ENCODE measurements at regions not wholly inside any gene's neighbourhood (a gene's known extent, or its start where the extent isn't known, plus 50 kb on each side); places are given as distances from the start of the nearest gene placed in this dataset.

DNA sequence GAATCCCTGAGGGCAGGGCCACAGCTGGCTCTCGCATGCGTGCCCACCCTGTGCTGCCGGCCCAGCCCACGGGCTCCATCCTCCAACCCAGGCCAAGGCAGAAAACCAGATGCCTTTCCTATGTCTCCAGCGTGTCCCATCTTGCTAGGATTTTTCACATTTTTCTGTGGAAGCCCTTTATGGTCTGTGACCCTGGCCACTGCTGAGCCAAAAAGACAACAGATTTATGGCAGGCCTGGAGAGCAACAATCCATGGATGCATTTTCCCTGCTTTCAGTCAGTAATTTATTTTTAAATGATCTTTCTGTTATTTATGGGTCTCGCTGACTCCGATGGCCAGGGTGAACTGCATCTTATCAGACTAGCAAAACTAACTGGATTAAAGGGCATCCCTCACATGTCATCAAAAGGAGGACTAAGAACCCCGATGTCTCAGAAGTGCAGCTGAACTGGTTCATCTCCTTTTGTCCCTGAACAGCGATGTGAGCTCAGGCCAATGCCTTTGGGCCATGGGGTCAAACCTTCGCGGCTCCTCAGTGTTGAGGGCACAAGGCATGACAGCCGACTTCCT, 346.0 kb downstream of the CYRIA start:
- DNase-seq (ENCODE audit: low read depth) = no peak

DNA sequence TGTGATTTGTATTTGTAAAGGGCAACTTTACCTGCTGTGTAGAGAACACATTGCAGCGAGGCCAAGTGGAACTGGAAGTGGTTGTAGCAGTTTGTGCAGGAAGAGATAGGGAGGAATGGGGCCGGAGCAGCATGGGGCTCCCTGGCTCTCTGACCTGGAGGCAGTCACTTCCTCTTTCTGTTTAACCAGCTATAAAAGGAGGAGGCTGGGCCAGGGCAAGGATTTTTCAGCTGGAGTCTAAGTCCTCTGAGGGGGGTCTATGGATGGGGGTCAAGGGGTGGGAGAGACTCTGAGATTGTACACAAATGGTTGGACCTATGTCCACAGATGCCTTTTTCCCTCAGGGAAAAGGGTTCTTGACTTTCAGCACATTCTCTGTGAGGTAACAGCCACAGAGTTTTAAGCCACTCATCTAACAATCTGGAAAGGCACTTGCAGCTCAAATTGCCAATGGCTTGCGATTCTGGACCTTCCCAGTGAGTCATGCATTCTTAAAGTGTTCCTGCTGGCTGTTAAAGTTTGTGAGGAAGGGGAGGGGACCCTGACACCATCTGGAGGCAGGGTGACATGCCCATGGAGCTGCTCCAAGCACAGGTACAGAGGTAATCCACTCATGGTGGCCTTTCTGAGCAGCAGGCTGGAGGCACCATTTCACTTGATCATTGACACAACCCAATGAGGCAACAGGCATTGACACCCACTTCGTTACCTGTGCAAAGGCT, 347.0 kb downstream of the CYRIA start:
- no peak for DNase-seq (ENCODE audit: low read depth)

DNA sequence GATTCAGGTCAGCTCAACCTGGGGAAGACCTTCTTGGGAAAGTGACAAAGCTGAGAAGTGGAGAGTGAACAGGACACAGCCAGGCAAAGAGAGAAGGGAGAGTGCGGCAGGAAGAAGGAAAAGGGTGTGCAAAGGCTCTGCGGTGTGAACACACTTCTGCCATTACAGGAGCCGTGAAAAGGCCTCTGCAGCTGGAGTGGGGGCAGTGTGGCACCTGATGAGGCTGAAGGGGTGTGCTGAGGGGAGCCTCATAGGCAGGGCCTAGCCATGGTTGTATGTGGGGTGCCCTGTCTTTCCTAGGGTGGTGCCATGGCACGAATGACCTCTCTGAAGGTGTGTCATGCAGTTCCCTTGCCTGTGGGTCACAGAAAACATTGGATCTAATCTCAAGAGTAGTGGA, 347.6 kb downstream of the CYRIA start:
- no peak for DNase-seq (ENCODE audit: low read depth)

DNA sequence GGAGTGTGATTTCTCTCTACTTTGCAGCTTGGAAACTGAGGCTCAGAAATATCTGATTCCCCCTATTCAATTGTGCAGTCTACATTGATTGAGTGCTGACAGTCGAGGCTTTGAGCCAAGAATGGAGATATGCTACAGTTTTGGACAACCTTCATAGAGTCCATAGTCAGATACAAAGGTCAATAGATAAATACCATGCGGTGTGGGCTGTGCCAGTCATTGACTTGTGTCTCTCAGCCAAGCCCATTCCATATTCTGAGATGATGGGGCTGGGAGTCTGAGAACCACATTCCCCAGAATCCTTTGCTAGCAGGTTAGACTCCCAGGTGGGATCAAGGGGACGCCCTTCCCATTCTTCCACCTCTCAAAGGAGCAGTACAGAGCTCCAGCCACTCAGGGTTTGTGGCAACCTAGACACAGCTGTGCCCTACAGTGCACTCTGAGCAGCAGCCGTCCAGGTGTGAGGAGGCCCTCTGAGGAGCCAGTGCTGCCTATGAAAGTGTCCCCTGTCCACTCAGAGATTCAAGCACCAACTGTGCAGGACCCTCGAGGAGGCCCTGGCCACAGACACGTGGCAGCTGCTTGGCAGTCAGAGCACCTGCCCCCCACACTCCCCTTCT, 348.3 kb downstream of the CYRIA start:
- no peak for DNase-seq (ENCODE audit: low read depth)

DNA sequence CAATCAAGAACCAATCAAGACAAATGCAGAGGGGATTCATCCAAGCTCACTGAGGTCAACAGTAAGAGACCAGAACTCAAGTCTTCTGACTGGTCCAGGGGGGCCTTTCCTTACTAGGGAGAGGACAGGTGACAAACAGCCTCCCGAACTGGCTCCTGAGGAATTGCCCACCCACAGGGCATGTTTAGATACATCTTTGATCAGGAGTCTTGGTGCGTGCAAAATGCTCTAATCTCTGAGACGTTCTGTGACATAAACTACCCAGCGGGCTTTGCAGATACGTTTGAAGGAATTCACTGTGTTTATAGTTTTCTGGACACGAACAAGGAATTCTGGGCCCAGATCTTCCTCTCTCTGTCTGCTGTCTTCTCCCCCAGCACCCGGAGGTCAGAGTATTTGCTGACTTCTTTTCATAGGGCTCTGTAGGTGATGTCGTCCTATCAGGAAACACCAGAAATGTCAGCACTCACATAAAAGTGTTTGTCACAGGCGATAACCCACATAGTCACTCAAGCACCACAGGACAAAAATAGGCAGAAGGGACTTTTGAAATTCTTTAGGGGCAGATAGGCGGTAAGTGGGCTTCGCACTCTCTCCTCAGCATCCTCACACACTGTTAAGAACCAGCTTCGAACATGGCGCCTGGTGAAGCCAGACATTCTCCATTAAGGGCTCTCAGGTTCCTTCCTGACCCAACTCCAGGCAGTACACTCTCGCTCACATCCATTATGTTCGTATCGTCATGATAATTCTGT, 349.0 kb downstream of the CYRIA start:
- no peak for DNase-seq (ENCODE audit: low read depth)

DNA sequence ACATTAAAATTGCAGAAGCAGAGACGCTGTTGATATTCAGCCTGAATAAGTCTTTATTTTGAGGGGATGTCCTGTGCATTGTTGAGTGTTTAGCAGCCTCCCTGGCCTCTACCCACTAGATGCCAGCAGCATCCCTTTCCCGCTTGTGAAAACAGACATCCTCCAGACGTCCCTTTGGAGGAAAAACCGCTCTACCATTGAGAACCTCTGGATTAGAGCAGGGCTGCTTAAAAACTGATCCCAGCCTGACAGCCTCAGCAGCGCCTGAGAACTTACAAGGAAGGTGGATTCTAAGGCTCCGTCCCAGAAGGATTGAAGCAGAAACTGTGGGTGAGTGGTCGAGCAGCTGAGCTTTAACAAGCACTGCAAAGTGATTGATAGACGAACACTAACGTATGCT, 349.7 kb downstream of the CYRIA start:
- no peak for DNase-seq (ENCODE audit: low read depth)

DNA sequence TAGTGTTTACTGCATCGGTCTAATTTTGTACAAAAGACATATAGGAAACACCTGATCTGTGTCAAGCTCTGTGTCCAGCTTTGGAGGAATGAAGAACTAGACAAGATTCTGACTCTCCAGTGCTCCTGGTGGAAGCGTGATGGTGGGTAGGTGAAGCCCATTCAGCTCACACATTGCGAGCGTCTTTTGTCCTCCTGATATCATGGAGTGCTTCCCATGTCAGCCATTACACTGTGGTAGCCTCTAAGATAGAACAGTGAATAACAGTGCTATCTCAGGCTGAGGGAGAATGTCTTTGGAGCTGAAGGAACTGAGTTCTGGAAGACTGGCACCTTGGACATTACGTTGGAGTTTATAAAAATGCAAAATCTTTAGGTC, 350.2 kb downstream of the CYRIA start:
- no peak for DNase-seq (ENCODE audit: low read depth)

DNA sequence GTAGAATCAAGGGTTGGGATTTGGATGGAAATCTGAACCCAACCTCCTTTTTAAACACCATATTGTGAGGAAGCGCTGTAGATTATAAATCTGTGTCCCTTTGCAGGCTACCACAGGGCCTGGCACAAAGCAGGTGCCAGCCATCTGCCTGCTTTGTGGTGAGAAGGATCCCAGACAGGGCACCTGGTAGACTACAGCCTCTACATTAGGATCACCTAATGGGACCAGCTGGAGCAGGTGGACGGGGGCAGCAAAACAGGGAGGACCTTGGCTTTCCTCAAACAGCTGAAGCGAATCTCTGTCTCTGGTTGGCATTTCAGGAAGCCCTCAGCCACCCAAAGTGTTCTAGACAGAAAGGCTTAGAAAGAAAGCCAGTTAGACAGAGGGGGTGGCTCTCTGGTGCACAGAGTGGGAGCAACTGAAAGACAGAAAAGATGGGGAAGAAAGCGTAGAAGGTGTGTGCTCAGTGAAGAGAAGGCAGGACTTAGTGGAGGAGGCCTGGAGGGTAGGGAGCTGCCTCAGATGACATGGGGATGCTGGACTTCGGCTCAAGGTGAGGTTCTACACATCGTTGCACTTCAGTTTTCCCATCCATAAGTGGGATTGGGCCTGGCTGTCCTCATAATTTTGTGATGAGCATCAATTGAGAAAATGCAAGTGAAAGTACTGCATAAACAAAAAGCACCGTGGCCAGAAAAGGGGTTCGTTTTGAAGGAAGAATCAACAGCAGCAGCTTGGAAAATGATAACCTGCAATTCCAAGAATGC, 350.8 kb downstream of the CYRIA start:
- DNase-seq (ENCODE audit: low read depth) = no peak

DNA sequence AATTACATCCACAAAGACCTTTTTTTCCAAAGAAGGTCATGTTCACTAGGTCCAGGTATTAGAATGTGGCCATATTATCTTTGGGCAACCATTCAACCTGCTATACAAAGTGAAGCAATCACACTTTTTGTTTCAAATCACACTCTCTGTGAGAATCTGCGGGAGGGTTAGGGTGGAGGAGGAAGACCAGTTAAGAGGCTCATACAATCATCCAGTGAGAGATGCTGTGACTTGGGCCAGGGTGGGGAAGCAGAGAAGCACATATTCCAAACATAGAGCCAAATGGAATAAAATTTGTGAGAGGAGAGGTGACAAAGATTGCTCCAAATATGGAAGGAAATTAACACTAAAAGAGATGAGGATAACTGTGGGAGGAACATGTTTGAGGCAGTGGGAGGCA, 351.6 kb downstream of the CYRIA start:
- DNase-seq (ENCODE audit: low read depth) = no peak

DNA sequence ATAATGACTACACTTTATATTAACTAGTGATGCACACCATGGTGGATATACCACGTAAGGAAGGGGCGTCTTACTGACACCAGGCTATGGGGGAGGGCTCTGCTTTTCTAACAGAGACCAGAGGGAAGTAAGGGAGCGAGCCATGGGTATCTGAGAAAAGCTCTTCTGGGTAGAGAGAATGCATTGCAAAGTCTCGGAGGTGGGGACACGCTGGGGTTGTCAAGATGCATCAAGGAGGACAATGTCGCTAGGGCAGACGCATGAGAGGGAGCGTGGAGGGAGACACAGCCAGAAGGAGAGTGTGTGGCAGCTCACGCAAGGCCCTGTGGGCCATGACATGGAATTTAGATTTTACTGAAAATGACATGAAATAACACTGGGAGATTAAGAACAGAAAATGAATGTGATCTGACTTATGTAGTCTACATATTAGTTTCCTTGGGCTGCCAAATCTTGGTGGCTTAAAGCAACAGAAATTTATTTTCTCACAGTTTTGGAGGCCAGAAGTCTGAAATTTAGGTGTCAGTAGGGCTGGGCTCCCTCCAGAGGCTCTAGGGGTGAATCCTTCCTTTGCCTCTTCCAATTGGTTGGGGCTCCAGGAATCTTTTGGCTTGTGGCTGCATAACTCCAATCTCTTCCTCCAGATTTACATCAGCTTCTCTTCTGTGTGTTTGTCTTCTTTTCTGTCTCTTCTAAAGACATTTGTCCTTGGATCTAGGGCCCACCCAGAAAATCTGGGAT, 352.2 kb downstream of the CYRIA start:
- no peak for DNase-seq (ENCODE audit: low read depth)

DNA sequence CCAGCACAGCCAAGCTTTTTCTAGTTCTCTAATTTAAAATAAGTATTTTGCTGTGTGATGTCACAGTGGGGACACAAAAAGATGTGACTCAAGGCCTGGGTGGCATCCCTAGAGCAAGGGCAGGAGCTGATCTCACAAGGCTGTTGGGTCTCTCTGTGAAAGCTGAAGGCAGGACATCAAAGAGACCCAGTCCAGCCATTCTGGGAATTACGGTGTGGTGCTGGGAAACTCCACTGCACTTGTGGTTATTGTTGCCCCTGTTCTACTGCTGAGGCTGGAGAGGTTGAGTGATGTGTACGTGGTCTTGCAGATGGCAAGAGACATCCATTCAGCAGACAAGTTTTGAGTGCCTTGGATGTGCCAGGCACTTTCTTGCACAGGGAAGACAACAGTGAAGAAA, 352.9 kb downstream of the CYRIA start:
- DNase-seq (ENCODE audit: low read depth) = no peak

DNA sequence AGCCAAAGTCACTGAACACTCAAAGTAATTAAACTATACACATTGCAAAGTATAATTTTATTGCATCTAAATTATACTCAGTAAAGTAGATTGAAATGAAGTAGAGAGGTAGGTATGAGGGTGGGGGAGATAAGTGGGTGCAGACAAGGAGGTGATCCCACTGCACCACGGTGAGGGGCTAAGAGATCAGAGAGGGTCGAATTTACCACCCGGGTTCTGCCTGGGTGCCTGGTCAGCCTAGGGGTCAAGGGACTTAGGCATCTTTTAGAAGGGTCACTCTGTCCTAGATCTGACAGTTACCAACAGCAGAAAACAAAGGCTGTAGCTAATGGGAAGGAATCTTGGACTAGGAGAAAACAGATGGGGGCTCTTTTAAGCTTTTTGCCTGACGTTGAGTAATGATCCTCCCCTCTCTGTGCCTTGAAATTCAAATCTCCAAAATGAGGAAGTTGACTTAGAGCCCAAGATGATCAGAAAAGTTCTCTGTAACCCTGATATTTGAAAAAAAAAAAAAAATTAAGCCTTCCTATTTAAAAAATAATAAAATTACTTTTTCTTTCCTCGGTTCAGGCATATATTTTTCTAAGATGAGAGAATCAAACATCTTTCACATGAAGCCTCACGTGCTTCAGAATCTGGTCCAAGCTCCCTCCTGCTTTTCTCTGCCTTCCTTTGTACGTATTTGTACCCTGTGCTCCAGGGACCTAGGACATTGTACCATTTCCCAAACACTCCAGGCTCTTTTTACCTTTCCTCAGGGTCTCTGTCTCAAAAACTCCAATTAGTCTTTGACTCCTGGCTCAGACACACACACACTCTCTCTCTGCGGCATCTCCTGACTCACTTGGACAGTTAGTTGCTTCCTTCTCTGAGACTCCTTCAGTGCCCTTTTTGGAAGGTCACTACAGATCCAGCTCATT, 353.9 kb downstream of the CYRIA start:
- no peak for DNase-seq (ENCODE audit: low read depth)

DNA sequence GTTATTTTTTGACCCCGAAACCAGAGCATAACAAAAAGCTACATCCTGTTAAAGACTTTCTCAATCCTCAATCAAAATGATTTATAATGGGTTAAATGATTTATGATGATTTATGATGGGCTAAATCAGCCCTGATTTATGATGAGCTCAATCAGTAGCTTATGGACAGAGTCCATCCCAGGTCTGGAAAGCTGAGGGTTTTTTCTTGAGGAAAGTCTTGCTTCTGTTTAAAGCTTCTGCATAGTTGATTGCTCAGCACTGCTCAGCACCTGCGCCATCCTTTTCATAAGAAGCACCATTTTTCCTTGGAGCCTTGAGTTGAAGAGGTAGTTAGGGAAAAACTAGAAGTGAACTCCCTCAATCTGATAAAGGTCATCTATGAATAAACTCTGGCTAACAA, 356.8 kb downstream of the CYRIA start:
- no peak for DNase-seq (ENCODE audit: low read depth)

DNA sequence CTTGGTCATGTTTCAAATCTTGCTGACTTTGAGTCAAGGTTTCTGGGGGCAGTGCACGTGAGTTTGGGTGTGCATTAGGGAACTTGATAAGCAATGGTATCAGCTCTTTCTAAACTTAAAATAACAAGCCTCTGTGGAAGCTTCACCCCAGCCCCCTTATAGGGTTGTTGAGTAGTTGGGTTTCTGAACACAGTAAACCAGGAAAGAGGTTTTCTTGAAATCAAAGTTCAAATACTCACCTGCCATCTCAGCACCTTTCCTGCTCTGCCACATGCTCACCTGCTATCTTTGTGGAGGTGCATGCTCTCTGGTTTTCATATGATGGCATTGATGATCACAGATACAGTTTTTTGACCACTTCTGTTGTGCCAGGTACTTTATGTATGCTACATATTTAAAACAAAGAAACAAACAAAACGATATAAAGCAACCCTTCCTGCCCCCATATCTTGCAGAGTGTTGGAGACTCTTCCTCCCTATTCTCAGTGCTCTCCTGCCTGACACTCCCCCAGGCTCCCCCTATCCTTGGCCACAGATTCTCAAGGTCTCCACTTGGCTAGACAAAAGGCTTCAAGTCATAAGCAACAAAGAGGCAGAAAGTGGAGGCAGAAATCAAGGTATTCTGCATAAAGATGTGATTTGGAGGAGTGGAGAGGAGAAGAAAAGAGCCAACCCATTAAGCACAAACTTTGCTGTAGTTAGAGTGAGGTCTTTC, 360.6 kb downstream of the CYRIA start:
- DNase-seq (ENCODE audit: low read depth) = no peak

DNA sequence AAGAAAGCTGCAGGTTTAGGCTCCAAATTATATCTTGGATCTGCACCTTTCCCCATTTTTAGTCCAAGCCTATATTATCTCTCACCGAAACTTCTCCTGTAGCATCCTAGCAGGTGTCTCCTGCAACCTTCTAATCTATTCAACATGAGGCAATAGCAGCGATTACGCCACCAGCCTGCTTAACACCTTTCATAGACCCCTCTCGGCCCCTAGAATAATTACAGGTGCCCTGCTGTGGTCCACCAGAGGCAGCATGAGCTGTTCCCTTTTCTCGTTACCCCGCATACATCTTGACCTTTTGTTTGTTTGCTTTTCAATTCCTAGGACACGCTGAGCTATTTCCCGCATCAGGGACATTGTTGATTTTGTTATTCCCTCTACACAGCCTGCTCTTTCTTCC, 361.9 kb downstream of the CYRIA start:
- no peak for DNase-seq (ENCODE audit: low read depth)

DNA sequence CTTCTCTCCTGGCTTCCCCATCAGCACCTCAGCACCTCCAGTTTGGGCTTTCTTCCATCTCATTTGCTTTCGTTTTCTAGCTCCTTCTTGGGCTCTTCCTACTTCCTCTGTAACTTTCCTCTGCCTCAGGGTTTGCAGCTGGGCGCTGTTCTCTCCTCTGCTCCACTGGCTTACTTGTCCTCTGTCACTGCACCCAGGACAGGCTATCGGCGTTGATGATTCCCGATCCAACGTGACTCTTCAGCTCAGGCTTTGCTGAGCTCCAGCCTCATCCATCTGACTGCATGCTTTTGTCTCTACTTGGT, 362.4 kb downstream of the CYRIA start:
- DNase-seq (ENCODE audit: low read depth) = no peak

DNA sequence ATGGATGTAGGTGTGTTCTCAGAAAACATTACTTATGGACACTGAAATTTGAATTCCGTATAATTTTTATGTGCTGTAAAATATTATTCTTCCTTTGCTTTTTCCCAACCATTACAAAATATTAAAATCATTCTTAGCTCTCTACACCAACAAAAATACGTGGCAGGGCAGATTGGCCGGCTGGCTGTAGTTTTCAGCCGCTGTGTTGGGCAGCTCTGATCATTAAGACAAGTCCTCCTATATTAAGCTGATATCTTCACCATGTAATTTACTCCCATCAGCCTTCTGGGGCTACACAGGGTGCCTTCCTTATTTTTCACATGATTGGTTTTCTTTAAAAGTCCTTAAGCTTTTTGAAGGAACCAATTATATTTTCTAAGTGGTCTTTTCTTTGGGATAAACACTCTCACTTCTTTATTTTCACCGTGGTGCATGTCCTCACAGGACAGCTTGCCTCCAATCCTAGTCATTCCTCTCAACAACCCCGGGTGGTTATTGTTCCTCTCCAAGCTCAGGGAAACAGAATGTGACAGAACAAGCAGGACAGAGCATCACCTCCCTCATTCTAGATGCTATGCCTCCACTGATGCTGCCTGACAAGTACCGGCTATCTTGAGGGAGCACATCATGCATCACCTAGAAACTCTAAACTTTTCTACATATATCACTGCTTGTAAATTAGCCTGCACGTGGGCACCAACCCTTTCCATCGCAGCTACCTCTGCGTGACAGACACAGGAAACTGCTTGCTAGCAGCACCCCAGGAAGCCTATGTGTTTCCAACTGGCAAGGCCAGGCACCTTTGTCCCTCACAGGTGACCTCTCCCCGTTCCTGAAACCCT, 362.3 kb downstream of the MYCN start:
- DNase-seq (ENCODE audit: low read depth) = no peak

DNA sequence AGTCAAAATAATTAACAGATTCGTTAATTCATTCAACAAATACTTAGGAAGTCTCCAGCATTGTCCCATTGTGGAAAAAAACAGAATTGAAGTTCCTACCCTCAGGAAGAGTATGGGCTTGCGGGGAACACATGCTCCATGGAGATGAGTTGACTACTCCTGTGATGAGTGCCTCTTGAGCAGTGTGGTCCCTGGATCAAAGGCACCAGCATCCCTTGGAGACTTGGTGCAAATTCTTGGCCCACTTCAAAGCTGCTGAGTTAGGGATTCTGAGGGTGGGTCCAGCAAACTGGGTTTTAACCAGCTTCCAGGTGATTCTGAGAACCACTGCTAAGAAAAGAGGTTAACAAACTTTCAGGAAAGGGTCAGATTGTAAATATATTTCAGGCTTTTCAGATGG, 361.6 kb downstream of the MYCN start:
- no peak for DNase-seq (ENCODE audit: low read depth)

DNA sequence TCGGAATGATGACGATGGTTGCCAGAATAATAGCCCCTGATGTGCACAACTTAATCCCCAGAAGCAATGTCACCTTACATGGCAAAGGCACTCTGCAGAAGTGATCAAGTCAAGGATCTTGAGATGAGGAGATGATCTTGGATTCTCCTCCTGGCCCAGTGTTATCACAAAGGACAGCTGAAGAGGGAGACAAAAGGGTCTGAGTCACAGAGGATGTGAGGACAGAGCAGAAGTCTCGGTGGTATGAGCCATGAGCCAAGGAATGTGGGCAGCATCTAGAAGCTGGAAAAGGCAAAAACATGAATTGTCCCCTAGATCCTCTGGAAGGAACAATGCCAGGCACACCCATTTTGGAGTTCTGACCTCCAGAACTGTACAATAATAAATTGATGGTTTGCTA, 358.5 kb downstream of the MYCN start:
- DNase-seq (ENCODE audit: low read depth) = no peak

All from M059J (cell line).